MM.1S (cell line): ENCODE measurements at regions not wholly inside any gene's neighbourhood (a gene's known extent, or its start where the extent isn't known, plus 50 kb on each side); places are given as distances from the start of the nearest gene placed in this dataset.

Experiments used
- DNase-seq: peaks from one replicate; pipeline ENCODE4 v3.0.0-alpha.2; 2015
- H2AFZ ChIP-seq: fragments of 300-600 bp; sonication (generic); 2 replicates; pipeline ENCODE4 v1.6.0; 2016; ENCODE audit warnings: antibody characterized with exemption, low read length
- H3F3A ChIP-seq: fragments of 300-600 bp; sonication (generic); 2 replicates; pipeline ENCODE4 v1.6.1; 2016; ENCODE audit warnings: mild to moderate bottlenecking, antibody characterized with exemption, low read length, moderate library complexity, mixed read lengths; ENCODE audit not compliant: insufficient read depth
- H3K27ac ChIP-seq: fragments of 300-600 bp; sonication (generic); 2 replicates; pipeline ENCODE4 v1.5.1; 2016; ENCODE audit warnings: mild to moderate bottlenecking, low read length
- H3K27me3 ChIP-seq: fragments of 300-600 bp; sonication (generic); replicated peaks from 2 replicates; pipeline ENCODE4 v1.6.0; 2016; ENCODE audit warnings: low read length; ENCODE audit not compliant: insufficient read depth
- H3K36me3 ChIP-seq: fragments of 300-600 bp; sonication (generic); replicated peaks from 2 replicates; pipeline ENCODE4 v1.6.1; 2016; ENCODE audit warnings: mild to moderate bottlenecking, low read length, mixed read lengths; ENCODE audit not compliant: insufficient read depth
- H3K4me1 ChIP-seq: fragments of 300-600 bp; sonication (generic); 2 replicates; pipeline ENCODE4 v1.6.1; 2016; ENCODE audit warnings: low read length, mixed read lengths
- H3K4me2 ChIP-seq: fragments of 300-600 bp; sonication (generic); 2 replicates; pipeline ENCODE4 v1.6.0; 2016; ENCODE audit warnings: low read depth, low read length
- H3K4me3 ChIP-seq: fragments of 300-600 bp; sonication (generic); 2 replicates; pipeline ENCODE4 v1.5.1; 2016; ENCODE audit warnings: low read length, mixed read lengths
- H3K79me2 ChIP-seq: fragments of 300-600 bp; sonication (generic); 2 replicates; pipeline ENCODE4 v1.6.1; 2016; ENCODE audit warnings: mixed run types, low read length, mixed read lengths
- H3K9ac ChIP-seq: fragments of 300-600 bp; sonication (generic); 2 replicates; pipeline ENCODE4 v1.6.1; 2016; ENCODE audit warnings: low read length, mixed read lengths
- H3K9me2 ChIP-seq: fragments of 300-600 bp; sonication (generic); replicated peaks from 2 replicates; pipeline ENCODE4 v1.6.1; 2016; ENCODE audit warnings: mild to moderate bottlenecking, low read length, mixed read lengths; ENCODE audit not compliant: insufficient read depth
- H3K9me3 ChIP-seq: fragments of 300-600 bp; sonication (generic); replicated peaks from 2 replicates; pipeline ENCODE4 v1.6.1; 2016; ENCODE audit warnings: mild to moderate bottlenecking, low read length, mixed read lengths; ENCODE audit not compliant: insufficient read depth
- H4K20me1 ChIP-seq: fragments of 300-600 bp; sonication (generic); 2 replicates; pipeline ENCODE4 v1.6.1; 2016; ENCODE audit warnings: mild to moderate bottlenecking, low read length, moderate library complexity, mixed read lengths; ENCODE audit not compliant: insufficient read depth
- CTCF ChIP-seq: fragments of 300-600 bp; sonication (generic); IDR thresholded peaks from 2 replicates; pipeline ENCODE4 v1.5.1; 2016; ENCODE audit warnings: antibody characterized with exemption, low read length, mixed read lengths
- EZH2 ChIP-seq: fragments of 300-600 bp; sonication (generic); optimal IDR thresholded peaks from 2 replicates; pipeline ENCODE3; 2017; ENCODE audit warnings: low read depth, mild to moderate bottlenecking, antibody characterized with exemption, low read length, mixed read lengths
- EZH2phosphoT487 ChIP-seq: fragments of 300-600 bp; sonication (generic); IDR thresholded peaks from 2 replicates; pipeline ENCODE4 v1.6.1; 2018; ENCODE audit warnings: antibody characterized with exemption, low read length

- Histone ChIP-seq H3K4me1 (no peaks in the 10 kb centered on the region), H4K20me1 (no peaks in the 10 kb centered on the region), H3K9me2 (no peaks in the 10 kb centered on the region), H3K9me3 (no peaks in the 10 kb centered on the region), H3K79me2 (no peaks in the 10 kb centered on the region), H3K27ac (no peak overlapping the region), H2AFZ (no peak overlapping the region), H3F3A (no peaks in the 10 kb centered on the region), H3K27me3 (no peaks in the 10 kb centered on the region), H3K4me2 (no peak overlapping the region), H3K36me3 (no peaks in the 10 kb centered on the region), H3K9ac (no peak overlapping the region), H3K4me3 (no peak overlapping the region)
- no peak for TF ChIP-seq EZH2
- TF ChIP-seq EZH2phosphoT487, result no peak
- TF ChIP-seq CTCF, result no peak
- DNase-seq, result no peak
Measured at GRCh38 chrX:109874548-109874947, 128.4 kb upstream of the TMEM164 start.

GRCh38 chrX:109875831-109876230 is 127.1 kb upstream of the TMEM164 start:
- Histone ChIP-seq H3K4me2 (no peak overlapping the region), H3K36me3 (no peaks in the 10 kb centered on the region), H2AFZ (no peak overlapping the region), H3K79me2 (no peaks in the 10 kb centered on the region), H3K9me3 (no peaks in the 10 kb centered on the region), H4K20me1 (no peaks in the 10 kb centered on the region), H3K27me3 (no peaks in the 10 kb centered on the region), H3K4me3 (no peak overlapping the region), H3K4me1 (no peaks in the 10 kb centered on the region), H3F3A (no peaks in the 10 kb centered on the region), H3K9ac (no peak overlapping the region), H3K27ac (no peak overlapping the region), H3K9me2 (no peaks in the 10 kb centered on the region)
- no peak for DNase-seq
- no peak for TF ChIP-seq EZH2
- no peak for TF ChIP-seq CTCF
- no peak for TF ChIP-seq EZH2phosphoT487

- no peak for TF ChIP-seq CTCF
- TF ChIP-seq EZH2, result no peak
- no peak for TF ChIP-seq EZH2phosphoT487
- H4K20me1 ChIP-seq, result no peaks in the 10 kb centered on the region
- no peaks in the 10 kb centered on the region for H3K27me3 ChIP-seq
- H3K36me3 ChIP-seq, result no peaks in the 10 kb centered on the region
- H3K27ac ChIP-seq, result no peak overlapping the region
- no peak overlapping the region for H3K4me2 ChIP-seq
- no peak overlapping the region for H3K9ac ChIP-seq
- H3K4me3 ChIP-seq, result no peak overlapping the region
- H3K79me2 ChIP-seq, result no peaks in the 10 kb centered on the region
- H3F3A ChIP-seq, result no peaks in the 10 kb centered on the region
- no peaks in the 10 kb centered on the region for H3K4me1 ChIP-seq
- no peaks in the 10 kb centered on the region for H3K9me3 ChIP-seq
- no peak overlapping the region for H2AFZ ChIP-seq
- no peak for DNase-seq
- H3K9me2 ChIP-seq, result no peaks in the 10 kb centered on the region
Measured at GRCh38 chrX:109878236-109878635, 124.7 kb upstream of the TMEM164 start.
